Stimulated activated naive CD8-positive, alpha-beta T cell treated with anti-CD3 and anti-CD28 coated beads, Interleukin-15, Interleukin-2, amounts not matched to agents 100 U/mL and 50 U/mL, for 24 hours (primary cell): ENCODE measurements at regions not wholly inside any gene's neighbourhood (a gene's known extent, or its start where the extent isn't known, plus 50 kb on each side); places are given as distances from the start of the nearest gene placed in this dataset.
"Not testable (repeated sequence)": the region's sequence is repeated elsewhere in the genome, so short reads cannot be mapped to it uniquely, and the experiment has no call there.

Source experiments
- ATAC-seq: fragments of 150-1000 bp; cut with Tn5 transposase; one replicate; pipeline ENCODE4 v1.10.0; 2021
- DNase-seq: peaks from one replicate; pipeline ENCODE4 v3.0.0; 2021

DNA sequence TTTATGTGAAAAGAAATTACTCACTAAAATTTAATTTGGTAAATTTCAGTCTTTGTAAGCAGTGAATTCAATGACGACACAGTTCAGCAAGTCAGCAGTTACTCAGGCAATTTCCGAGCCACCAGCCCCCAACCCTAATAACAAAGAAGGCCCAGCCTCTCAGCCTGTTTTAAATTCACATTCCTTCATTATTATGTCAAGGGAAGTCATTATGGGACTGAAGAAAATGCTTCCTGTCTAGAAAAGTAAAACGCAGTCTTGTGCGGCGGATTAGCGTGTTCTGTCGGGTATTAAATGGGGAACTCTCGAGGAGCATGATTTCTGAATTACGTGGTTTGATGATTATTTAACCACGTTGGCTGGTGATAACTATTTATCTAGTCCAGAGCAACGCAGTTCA lies 177.6 kb downstream of the AIPL1 start:
- no peak for DNase-seq
- ATAC-seq, result no peak

DNA sequence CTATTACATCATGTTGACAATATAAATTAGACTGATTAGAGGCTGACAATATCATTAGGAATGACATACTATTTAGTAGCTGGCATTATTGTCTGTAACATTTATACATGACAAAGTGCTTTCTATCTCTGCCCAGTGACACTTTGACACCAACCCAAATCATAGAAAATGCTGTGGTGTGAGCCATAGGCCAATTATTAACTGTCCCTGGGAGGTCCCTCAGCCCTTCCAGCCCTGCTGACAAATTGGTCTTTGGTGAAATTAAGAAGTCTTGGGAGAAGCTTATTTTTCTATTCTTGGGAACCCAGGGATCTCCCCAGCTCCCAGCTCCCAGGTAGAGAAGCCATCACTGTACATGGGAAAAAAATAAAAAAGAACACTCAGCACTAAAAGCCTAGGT lies 179.6 kb downstream of the AIPL1 start:
- ATAC-seq (no peak), DNase-seq (no peak)

DNA sequence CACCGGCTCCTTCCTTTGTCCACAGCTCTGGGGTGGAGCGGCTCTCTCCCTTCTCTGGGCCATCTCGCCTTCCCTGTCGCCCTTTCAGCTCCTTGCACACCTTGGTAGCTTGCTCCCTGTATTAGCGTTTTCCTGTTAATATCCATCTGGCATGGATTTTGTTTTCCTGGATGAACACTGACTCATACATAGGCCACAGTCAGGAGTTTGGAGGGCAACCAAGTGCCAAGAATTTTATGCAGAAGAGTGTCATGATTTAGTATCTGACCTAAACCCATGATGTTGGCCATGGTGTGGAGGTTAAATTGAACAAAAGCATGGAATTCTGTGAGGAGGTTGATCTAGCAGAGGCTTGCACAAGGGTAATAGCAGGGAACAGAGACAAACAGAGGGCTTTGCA lies 180.9 kb downstream of the AIPL1 start:
- DNase-seq, result no peak
- no peak for ATAC-seq

DNA sequence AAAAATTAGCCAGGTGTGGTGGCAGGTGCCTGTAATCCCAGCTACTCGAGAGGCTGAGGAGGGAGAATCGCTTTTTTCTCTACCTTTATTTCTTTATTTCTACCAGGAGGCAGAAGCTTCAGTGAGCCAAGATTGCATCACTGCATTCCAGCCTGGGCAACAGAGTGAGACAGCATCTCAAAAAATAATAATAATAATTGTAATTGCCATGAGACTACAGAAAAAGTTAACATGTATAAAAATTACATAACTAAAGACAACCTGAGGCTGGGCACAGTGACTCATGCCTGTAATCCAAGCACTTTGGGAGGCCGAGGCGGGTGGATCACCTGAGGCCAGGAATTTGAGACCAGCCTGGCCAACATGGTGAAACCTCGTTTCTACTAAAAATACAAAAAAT lies 181.5 kb downstream of the WSCD1 start:
- not testable (repeated sequence) for ATAC-seq

DNA sequence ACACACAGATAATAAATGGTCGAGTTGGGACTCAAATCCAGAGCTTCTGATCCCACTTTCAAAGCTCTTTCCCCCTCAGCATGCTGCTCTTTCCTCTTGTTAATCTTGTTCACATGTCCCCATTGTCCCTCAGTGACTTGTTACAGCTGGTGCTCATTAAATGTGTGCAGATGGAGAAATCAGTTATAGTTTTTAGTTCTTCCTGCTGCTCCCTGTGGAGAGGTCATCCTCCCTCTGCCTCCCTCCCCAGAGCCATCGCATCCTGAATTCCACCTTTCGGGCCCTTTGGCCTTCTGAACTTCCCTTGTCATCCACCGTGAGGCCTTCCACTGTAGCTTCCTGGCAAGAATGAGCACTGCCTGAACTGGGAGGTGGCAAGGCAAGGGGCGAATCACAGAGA lies 179.6 kb downstream of the WSCD1 start:
- DNase-seq, result no peak
- ATAC-seq, result no peak

More for the DNA sequence above, 181.5 kb downstream of the WSCD1 start:
- DNase-seq, result not testable (repeated sequence)

DNA sequence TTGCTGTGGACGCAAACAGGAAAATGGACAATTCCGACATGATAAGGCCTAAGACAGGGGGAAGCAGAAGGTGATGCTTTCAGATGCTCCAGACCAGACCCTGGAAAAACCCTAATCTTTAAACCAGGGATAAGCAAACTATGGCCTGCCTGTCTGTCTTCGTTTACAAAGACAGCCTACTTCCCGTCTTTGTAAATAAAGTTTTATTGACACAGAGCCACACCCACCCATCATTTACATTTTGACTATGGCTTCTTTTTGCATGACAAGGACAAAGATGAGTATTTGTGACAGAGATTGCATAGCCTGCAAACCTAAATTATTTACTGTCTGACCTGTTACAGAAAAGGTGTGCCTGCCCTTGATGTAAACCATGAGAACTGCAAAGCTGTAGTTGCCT lies 177.9 kb downstream of the WSCD1 start:
- DNase-seq (no peak), ATAC-seq (no peak)

DNA sequence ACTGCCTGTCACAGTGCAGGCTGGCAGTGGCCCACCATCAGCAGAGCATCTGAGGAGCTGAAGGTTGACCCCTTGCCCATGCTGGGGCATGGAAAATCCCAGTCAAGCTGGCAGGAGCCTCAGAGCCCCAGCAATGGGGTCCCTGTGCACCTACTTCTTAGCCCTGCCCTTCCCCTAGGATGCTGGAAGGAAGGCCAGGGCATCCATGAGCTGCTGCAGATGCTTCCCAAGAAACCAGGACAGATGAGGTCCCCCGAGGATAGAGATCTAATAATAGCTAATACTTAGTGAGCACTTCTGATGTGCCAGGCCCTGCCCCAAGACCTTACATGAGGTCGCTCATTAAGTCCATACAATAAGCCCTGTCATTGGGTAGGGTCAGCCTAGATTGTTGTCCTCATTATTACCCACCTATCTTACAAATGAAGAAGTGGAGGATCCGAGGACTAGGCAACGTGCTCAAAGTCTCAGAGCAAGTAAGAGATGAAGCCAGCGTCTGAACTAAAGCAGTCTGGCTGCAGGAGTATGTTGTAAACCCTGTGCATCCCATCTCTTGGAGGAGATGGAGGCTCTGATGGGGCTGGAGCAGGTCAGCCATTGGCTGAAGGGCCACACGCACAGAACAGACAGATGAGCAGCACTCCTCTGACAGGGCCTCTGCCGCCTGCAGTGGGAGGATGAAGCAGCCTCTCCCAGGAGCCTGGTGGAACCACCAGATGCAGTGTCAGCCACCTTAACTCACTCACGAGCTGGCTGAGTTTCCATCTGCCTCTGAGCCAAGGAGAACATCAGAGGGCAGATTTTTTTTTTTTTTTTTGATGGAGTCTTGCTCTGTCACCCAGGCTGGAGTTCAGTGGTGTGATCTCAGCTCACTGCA lies 175.4 kb downstream of the WSCD1 start:
- no peak for DNase-seq
- no peak for ATAC-seq

DNA sequence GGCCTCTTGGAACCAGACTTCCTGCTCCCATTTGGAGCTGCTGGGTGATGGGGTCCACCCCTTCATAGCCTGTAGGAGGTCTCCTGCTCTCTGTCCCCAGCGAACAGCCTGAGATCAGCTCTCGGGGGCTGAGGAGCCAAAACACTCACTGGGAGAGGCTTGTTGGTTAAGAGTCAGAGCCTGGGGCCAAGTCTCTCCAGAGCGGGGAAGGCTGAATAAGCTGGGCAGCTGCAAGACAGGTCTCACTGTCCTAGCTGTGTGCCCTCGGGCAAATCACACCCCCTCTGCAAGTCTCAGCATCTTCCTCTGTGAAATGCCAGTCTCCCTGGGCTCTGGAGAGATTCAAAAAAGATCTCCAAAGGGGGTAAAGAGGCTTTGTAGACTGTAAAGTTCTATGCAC lies 174.6 kb downstream of the WSCD1 start:
- ATAC-seq, result no peak
- no peak for DNase-seq

DNA sequence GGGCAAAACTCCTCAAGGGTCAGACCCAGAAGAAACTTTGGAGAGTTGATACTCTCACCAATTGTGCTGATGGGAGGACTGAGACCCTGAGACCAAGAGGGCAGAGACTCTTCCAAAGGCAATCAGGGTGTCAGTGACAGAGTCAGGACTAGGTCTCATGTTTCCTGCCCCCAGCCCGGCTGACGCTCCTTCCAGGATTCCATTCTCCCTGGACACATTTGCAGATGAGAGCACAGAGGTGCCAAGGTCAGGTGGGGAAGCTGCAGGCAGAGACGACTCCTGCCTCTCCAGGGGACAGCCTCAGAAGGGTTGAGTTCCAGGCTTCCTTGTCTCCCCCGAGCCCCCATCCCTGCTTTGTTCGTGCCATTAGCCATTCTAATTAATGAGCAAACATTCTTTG lies 174.1 kb downstream of the WSCD1 start:
- ATAC-seq (no peak), DNase-seq (no peak)

DNA sequence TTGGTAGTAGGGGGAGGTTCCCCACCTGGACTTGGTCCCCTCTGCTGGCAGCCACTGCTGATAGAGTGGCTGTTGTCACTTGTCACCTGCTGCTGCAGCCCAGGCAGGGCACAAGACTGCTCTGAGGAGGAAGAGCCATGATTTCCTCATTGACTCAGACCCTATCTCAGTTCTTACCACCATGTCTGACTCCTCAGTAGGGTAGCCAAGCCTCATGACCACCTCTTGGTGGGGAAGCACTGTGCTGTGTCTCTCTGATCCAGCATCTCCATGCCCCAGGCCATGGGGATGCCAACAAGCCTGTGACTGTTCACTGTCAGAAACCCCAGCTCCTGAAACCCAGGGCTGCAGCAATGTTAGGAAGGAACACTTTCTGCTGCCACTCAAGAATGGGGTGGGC lies 173.0 kb downstream of the WSCD1 start:
- no peak for ATAC-seq
- no peak for DNase-seq

DNA sequence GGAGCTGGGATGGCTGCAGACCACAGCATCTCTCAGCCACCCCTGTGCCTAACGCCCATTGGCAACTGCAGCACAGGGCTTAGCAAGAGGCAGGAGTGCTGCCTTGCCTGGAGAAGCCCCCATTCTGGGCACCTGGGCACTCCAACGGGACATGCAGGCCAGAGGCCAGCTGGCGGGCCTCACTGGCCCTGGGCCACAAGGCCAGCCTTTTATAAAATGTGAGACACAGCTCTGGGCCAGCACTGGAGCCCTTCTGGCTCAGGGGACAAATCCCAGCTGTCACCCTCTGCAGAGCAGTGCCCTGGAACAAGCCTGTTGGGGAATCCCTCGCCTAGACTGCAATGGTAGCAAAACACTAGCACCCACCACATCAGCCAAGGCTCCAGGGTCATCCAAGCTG lies 171.8 kb downstream of the WSCD1 start:
- ATAC-seq, result peak; percentile 19
- DNase-seq, result no peak

DNA sequence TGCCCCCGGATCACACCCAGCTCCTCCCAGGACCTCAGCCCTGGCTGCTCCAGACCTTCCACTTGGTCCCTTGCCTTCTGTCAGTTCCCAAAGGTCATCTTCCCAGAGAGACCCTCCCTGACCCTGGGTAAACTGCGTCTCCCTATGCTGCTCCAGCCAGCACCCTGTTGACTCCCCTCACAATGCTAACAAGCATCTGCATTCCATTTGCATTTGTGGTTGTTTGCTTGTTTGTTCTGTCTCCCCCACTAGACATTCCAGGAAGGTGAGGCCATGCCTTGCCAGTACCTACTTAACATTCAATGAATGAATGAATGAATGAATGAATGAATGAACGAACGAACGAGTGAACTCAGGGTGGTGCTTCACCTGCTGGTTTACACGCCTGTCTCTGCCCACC lies 171.2 kb downstream of the WSCD1 start:
- DNase-seq, result no peak

DNA sequence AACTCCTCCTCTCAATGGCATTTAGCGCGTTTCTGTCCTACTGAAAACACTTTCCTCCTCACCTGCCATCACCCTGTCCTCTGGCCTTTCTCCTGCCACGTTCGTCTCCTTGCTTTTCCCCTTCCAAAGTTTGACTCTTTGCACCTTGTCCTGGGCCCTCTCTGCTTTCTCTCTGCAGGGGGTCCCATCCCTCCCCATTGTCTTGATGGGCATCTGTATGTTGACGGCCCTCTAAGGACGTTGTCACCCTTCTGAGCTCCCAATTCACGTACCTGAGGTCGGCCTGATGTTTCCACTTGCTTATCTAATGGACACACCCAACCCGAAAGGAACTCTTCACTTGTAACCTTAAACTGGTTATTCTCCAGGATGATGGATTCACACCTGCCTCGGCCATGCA lies 170.4 kb downstream of the WSCD1 start:
- ATAC-seq, result no peak

More for the DNA sequence above, 171.2 kb downstream of the WSCD1 start:
- ATAC-seq, result no peak

DNA sequence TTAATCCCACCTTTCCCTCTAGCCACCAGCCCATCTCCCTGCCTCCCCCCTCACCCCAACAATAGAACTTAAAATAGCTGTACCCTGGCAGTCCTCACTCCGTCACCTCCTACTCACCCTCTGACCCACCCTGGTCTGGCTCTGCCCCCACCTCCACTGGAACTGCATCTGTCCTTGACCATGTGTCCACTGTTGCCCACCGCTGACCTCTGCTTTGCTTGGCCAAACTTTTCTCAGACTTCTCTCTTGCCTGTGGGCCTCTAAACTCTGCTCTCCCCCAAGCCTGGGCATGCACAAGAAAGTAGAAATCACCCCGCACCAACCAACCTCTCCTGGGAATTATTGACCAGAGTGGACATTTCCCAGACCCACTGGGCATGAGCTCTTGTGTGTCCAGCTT lies 169.8 kb downstream of the WSCD1 start:
- DNase-seq (no peak), ATAC-seq (no peak)

More for the DNA sequence above, 170.4 kb downstream of the WSCD1 start:
- no peak for DNase-seq

DNA sequence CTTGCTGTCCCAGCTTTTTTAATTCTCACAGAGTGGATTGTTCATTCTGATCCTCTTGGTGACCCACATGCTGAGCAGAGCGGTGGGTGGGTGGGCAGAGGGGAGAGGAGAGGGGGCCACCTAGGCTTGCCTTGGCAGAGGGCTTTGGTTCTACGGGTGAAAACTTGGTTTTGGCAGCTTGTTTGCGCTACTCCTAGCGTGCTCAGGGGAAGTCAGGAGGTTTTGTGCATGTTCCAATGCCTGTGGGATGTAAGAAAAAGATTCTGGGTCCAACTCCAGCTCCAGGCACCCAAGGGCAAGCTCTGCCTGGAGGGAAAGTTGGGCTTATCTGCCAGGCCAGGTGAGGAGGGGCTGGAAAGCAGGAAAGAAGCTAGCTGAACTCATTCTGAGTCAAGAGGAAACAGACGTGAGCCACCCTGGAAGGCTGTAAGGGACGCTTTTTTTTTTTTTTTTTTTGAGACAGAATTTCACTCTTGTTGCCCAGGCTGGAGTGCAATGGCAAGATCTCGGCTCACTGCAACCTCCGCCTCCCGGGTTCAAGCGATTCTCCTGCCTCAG lies 169.1 kb downstream of the WSCD1 start:
- DNase-seq, result no peak

DNA sequence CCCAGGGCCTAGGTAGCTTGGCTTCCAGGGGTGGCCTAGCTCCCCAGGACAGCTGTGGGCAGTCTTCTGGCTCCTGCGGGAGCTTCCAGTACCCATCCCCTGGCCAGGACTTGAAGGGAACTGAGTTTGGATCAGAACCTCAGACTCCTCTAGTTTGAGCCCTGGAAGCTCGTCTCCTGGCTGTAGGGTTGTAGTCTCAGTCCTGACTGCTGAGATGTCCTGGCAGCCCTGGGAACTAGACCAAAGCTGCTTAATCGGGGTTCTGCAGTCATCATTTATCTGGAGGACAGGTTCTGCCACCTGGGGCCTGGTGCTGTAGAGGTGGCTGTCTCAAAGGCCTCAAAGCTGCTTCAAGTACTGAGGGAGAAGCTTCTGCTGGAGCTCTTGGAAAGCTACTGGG lies 163.7 kb downstream of the WSCD1 start:
- ATAC-seq (no peak), DNase-seq (no peak)

More for the DNA sequence above, 169.1 kb downstream of the WSCD1 start:
- ATAC-seq, result no peak

DNA sequence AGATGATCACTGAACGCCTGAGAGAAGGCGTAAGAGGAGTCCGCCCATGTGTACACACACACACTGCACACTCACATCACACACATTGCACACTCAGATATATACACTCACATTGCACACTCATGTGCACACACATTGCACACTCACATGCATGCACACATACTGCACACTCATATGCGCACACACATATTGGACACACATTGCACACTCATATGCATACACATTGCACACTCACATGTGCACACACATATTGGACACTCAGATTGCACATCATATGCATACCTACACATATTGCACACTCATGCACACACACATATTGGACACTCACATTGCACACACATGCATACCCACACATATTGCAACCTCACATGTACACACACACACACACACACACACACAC lies 163.2 kb downstream of the WSCD1 start:
- DNase-seq, result no peak
- peak; percentile 32 for ATAC-seq

DNA sequence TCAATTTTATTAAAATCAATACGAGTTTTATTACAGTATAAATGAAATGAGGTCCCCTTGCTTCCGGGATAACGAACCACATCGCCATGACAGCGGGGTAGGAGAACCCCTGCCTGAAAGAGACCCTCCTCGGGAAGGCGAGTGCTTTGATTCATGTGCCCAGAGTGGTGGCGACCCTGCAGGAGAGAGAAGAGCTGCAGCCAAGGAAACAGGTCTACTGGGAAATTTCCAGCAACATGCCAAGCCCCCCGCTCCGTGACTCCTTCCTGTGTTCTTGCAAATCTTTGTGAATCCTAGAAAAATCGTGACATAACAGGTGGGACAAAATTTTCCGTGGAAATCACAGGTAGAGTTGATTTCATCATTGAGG lies 162.5 kb downstream of the WSCD1 start:
- DNase-seq (no peak), ATAC-seq (no peak)

DNA sequence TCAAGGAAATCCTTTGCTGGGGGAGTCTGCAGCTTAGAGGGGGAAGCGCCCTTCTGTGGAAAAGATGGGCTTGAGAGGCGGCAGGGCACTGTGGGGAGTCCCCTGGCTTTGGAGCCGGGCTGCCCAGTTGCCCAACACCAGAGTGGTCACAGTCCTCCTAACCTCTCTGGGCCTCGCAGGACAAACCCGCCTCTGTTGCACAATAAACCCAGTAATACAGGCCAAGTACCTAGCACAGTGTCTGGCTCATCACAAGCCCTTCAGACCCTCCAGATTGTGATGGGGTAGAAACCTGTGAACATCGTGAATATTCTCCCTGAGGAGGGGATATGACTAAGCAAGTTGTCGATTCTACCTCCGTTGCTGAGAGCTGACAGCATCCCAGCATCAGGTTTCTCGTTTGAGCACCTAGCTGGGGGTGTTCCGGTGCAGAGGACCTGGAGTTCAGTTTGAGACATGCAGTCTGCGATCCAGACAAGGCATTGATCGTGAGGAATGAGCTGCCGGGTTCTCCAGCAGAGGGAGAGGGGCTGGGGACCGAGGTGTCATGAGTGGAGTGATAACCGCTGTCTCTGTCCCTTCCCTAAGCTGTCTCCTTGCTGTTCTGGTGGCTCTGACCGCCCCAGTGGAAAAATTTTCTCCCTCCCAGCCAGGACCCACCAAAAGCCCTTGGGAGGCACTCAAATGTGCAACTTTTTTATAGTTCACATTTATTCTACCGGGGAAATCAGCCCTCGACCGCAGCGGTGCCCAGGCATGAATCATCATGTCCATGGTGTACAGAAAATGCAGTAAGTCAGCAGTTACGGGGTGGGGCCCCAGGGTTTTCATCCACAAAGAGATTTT lies 161.9 kb downstream of the WSCD1 start:
- ATAC-seq (no peak), DNase-seq (no peak)

DNA sequence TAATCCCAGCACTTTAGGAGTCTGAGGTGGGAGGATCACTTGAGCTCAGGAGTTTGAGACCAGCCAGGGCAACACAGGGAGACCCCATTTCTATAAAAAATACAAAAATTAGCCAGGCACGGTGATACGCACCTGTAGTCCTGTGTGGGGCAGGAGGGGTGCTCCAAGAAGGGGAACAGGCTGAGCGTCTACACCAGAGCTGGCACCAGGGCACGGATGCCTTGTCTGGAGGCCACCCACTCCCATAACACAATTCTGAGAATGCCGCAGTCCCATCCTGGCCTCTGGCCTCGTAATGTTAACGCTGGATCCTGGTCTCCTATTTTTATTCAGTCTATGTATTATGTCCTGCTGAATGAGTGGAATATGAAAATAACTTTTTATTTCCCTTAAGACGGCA lies 161.3 kb downstream of the WSCD1 start:
- no peak for ATAC-seq
- no peak for DNase-seq

DNA sequence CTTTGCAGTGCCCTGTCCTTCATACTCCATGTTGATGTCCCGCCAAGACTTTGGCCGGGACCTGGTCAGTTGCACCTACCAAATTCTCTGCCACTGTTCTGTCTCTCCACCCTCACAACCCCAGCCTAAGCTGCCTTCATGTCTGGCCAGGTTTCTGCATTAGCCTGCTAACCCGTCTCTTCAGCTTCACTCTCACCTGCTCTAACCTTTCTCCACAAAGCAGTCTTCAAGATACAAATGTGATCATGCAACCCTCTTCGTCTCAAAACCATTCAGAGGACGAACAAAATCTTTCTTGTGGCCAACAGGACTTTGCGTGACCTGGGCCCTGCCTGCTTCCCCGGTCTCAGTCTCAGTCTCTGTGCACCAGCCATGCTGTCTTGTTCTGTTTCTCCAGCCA lies 148.2 kb downstream of the WSCD1 start:
- no peak for ATAC-seq

DNA sequence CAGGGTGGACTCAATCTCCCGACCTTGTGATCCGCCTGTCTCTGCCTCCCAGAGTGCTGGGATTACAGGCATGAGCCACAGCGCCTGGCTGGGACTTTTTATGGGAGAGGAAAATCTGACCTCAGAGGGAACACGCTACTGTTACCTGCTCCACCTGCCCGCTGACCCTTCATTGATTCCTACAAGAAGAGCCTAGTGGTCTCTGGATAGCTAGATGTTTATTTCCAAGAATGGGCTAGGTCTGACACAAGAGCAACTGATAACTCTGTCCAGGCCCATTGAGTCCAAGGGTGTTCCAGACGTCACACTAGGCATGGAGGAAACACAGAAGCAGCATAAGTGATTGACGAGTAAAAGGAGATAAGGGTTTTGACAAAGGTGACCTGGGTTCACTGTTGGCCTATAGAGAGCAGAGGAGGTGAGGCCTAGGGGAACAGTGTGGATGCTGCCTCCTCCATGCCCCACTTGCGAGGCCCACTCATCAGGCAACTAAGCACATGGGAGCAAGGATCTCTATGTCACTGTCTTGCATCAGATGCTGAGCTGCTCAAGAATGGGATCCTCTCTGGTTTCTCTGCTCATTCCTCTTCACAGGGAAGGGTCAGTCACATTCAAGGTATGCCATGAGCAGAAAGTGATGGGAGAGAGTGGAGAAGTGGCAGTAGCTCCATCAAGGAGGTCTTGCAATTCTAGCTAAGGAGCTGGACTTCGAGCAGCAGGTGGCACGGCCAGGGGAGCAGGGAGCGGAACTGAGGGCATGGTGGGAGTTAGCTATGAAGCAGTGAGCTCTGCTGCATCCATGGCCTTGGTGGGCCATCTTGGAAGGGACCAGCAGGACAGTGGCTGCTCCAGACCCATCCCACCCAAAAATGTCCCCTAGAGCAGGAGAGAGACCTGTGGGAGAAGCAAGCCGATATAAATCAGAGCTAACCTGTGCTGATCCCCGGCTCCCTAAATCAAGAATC lies 145.2 kb downstream of the WSCD1 start:
- ATAC-seq (no peak), DNase-seq (no peak)

More for the DNA sequence above, 148.2 kb downstream of the WSCD1 start:
- DNase-seq, result no peak
